ENCODE measurements at regions not wholly inside any gene's neighbourhood (a gene's known extent, or its start where the extent isn't known, plus 50 kb on each side); places are given as distances from the start of the nearest gene placed in this dataset.

- TF ChIP-seq FOS (IDR thresholded peaks at IDR 0.05; ENCODE audit: extremely low read depth, insufficient read length) (no peak), ZNF146 (CRISPR knock-in tag; IDR thresholded peaks at IDR 0.05; ENCODE audit: unreplicated experiment) (no peak), PATZ1 (CRISPR knock-in tag; IDR thresholded peaks at IDR 0.05; ENCODE audit: borderline replicate concordance) (no peak), ZNF57 (CRISPR knock-in tag; IDR thresholded peaks at IDR 0.05) (no peak), ARNT (IDR thresholded peaks at IDR 0.05) (no peak), ZBTB49 (CRISPR knock-in tag; IDR thresholded peaks at IDR 0.05; ENCODE audit: borderline replicate concordance) (no peak), BCOR (IDR thresholded peaks at IDR 0.05) (no peak), ZNF830 (CRISPR knock-in tag; IDR thresholded peaks at IDR 0.05) (no peak), HEY1 (CRISPR knock-in tag; IDR thresholded peaks at IDR 0.05; ENCODE audit: borderline replicate concordance) (no peak), PTTG1 (tag; IDR thresholded peaks at IDR 0.05; ENCODE audit: low read depth) (no peak), CREB3 (tag; conservative IDR thresholded peaks at IDR 0.05; ENCODE audit: low read depth) (no peak), SMARCB1 (IDR thresholded peaks at IDR 0.05; ENCODE audit: insufficient read length, low read depth) (no peak), RBFOX2 (IDR thresholded peaks at IDR 0.05; ENCODE audit: low read depth, low read length) (no peak), CTBP1 (IDR thresholded peaks at IDR 0.05; ENCODE audit: borderline replicate concordance) (no peak)
- WGBS (ENCODE audit: insufficient coverage, low coverage, missing lambda C conversion rate) = 0% methylated on average over 8 of the region's 10 CpGs
- peaks cover 16 to 24% of the 10 kb centered on the region in 2 experiments; a peak in 4 of 5 replicates for H3K27me3 ChIP-seq (ENCODE audit: control insufficient read depth in 2 of 2, insufficient read depth in 2 of 2, low read length in 2 of 2)
These were observed 122.8 kb upstream of the PHACTR3 start for GRCh38 chr20:59481477-59482018.

More at GRCh38 chr20:59481477-59482018, 122.8 kb upstream of the PHACTR3 start:
- Histone ChIP-seq H3K4me2 (ENCODE audit: insufficient read depth, low read length) (no peak overlapping the region), H3K27ac (ENCODE audit: extremely low read depth, low read depth, low read length) (no peak overlapping the region), H2AFZ (ENCODE audit: low read depth, low read length) (no peak overlapping the region), H3K9me3 (replicated peaks; ENCODE audit: control insufficient read depth, insufficient read depth, low read depth, low read length) (no peaks in the 10 kb centered on the region), H3K36me3 (ENCODE audit: control insufficient read depth, insufficient read depth, low read length) (no peaks in the 10 kb centered on the region), H3K4me3 (no peak overlapping the region), H3K4me1 (replicated peaks in 1 of 2; ENCODE audit: control insufficient read depth in 2 of 2, insufficient read depth in 2 of 2, low read length in 2 of 2) (no peaks in the 10 kb centered on the region), H4K20me1 (replicated peaks; ENCODE audit: control insufficient read depth, insufficient read depth, low read length) (no peaks in the 10 kb centered on the region), H3K9ac (ENCODE audit: insufficient read depth in 1 of 2, low read depth in 2 of 2, low read length in 2 of 2) (no peak overlapping the region), H3K9me1 (ENCODE audit: control insufficient read depth, insufficient read depth, low read length) (no peaks in the 10 kb centered on the region), H3K79me2 (ENCODE audit: control insufficient read depth, insufficient read depth, low read length) (no peaks in the 10 kb centered on the region)
- BruUV-seq (replicated peaks) = no TSS peak
- FAIRE-seq (no peak), ATAC-seq (no peak), DNase-seq (ENCODE audit: extremely low read depth in 1 of 4, low spot score in 3 of 4) (no peak)
- ChIA-PET CTCF (ENCODE audit: low intra/inter-chr PET ratio) (no interaction called here), POLR2A (interaction anchor here (0.7 kb wide), 1 partner anchor 10 kb away, joined by 3 read pairs; no protein-coding TSS in a partner anchor)
- in situ Hi-C loops (cut with MboI) = no loop called here
- intact Hi-C loops (cut with micrococcal nuclease) = no loop called here

All from K562 (cell line).